ENCODE measurements at regions not wholly inside any gene's neighbourhood (a gene's known extent, or its start where the extent isn't known, plus 50 kb on each side); places are given as distances from the start of the nearest gene placed in this dataset.

DNA sequence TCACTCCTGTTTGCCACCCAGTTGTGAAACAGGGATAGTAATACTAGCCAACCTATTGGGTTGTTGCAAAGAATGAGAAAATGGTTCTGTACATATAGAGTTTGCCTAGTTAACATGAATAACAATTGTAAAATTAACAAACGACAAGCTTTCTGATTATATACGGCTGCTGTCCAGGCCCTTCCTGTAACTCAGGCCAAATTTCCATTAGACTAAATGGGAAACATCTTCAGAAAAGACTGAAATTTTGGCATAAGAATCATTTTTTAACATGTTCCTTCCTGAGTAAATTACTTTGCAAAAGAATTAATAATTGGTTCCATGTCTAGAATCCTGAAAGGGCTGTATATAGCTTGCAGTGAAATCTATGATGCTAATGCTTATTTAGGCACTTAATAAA lies 117.7 kb upstream of the SATB2 start:
- no peaks in the 10 kb centered on the region for H3K36me3 ChIP-seq
- 70 to 88% methylated on average over 2 of the region's 2 CpGs for WGBS, 2 donors
- H3K4me3 ChIP-seq = no peak overlapping the region
- no peaks in the 10 kb centered on the region for H3K27me3 ChIP-seq
- H3K9me3 ChIP-seq = no peaks in the 10 kb centered on the region
- H3K4me1 ChIP-seq = no peaks in the 10 kb centered on the region
- DNase-seq = no peak
- intact Hi-C loops (cut with DNase I) = no loop called here
- no peak overlapping the region for H3K27ac ChIP-seq
- TF ChIP-seq POLR2AphosphoS5 (IDR thresholded peaks at IDR 0.05) (no peak), EP300 (IDR thresholded peaks at IDR 0.05) (no peak), POLR2A (IDR thresholded peaks at IDR 0.05) (no peak)
- TF ChIP-seq, protein P1, sequence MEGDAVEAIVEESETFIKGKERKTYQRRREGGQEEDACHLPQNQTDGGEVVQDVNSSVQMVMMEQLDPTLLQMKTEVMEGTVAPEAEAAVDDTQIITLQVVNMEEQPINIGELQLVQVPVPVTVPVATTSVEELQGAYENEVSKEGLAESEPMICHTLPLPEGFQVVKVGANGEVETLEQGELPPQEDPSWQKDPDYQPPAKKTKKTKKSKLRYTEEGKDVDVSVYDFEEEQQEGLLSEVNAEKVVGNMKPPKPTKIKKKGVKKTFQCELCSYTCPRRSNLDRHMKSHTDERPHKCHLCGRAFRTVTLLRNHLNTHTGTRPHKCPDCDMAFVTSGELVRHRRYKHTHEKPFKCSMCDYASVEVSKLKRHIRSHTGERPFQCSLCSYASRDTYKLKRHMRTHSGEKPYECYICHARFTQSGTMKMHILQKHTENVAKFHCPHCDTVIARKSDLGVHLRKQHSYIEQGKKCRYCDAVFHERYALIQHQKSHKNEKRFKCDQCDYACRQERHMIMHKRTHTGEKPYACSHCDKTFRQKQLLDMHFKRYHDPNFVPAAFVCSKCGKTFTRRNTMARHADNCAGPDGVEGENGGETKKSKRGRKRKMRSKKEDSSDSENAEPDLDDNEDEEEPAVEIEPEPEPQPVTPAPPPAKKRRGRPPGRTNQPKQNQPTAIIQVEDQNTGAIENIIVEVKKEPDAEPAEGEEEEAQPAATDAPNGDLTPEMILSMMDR (IDR thresholded peaks at IDR 0.05) = no peak

DNA sequence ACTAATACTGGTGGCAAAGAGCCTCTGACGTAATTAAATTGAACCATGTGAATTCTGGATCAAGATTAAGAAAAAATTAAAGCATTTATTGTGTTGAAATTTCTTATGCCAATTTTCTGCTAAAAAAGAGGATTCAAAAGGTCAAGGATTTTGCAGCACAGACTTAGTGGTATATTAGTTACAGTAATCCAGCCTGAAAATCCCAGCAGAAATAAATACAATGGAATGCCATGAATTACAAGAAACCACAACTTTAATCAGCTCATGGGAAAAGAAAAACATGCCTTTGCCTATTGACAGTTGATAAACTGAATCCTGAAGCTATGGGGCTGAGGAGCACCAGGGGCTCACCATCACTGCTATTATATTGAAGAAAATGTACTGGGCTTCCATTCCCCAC lies 114.8 kb upstream of the SATB2 start:
- WGBS, 2 donors = 78 to 93% methylated on average over 1 of the region's 1 CpG
- intact Hi-C loops (cut with DNase I) = no loop called here

DNA sequence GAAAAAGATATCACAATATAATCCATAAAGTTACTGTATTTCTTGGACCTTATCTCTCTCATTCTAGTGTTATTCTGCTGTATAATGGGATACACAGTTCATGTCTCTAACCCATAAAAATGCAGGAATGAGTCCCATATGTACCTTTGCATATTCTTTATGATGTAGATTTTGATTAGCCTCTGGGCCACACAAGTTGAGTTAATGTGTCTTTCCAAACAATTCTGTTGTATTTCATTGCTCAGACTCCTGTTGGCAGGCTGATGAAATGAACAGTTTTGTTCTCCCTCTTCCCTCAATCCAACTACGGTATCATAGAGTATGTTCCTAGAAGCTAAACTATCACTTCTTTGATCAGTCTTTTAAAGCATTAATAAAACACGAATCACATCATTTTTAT lies 113.2 kb upstream of the SATB2 start:
- H3K4me1 ChIP-seq = no peaks in the 10 kb centered on the region
- TF ChIP-seq EP300 (IDR thresholded peaks at IDR 0.05) = no peak
- intact Hi-C loops (cut with DNase I) = no loop called here
- DNase-seq = no peak
- H3K4me3 ChIP-seq = no peak overlapping the region
- 86 to 88% methylated on average over 2 of the region's 2 CpGs for WGBS, 2 donors
- H3K27ac ChIP-seq = no peak overlapping the region
- no peaks in the 10 kb centered on the region for H3K9me3 ChIP-seq
- H3K27me3 ChIP-seq = no peaks in the 10 kb centered on the region
- H3K36me3 ChIP-seq = no peaks in the 10 kb centered on the region

More for the DNA sequence above, 114.8 kb upstream of the SATB2 start:
- H3K27me3 ChIP-seq = no peaks in the 10 kb centered on the region
- no peak overlapping the region for H3K27ac ChIP-seq
- H3K36me3 ChIP-seq = no peaks in the 10 kb centered on the region
- no peak overlapping the region for H3K4me3 ChIP-seq
- DNase-seq = no peak
- no peaks in the 10 kb centered on the region for H3K4me1 ChIP-seq
- TF ChIP-seq POLR2A (IDR thresholded peaks at IDR 0.05) (no peak), EP300 (IDR thresholded peaks at IDR 0.05) (no peak), POLR2AphosphoS5 (IDR thresholded peaks at IDR 0.05) (no peak)
- TF ChIP-seq, protein P1 (IDR thresholded peaks at IDR 0.05) = no peak
- H3K9me3 ChIP-seq = no peaks in the 10 kb centered on the region

DNA sequence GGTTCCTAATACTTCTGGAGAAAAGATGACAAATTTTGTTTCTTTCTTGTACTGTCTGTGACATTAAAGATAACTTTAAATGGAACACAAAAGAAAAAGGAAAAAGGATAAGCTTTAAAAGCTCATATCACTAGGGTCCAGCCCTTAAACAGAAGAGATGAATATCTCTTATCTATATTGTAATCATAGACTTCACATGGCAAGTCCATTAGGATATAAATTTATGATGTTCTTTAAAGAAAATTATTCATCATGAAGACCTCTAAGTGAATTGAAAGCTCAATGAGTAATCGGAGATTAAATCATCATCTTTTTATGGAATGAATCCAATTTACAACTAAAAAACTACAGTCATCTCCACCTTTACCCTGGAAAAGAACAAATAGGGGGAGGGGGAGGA lies 111.6 kb upstream of the SATB2 start:
- no peak overlapping the region for H3K27ac ChIP-seq
- TF ChIP-seq POLR2AphosphoS5 (IDR thresholded peaks at IDR 0.05) (no peak), POLR2A (IDR thresholded peaks at IDR 0.05) (no peak), EP300 (IDR thresholded peaks at IDR 0.05) (no peak)
- TF ChIP-seq, protein P1 (IDR thresholded peaks at IDR 0.05) = no peak
- 75 to 86% methylated on average over 1 of the region's 1 CpG for WGBS, 2 donors

DNA sequence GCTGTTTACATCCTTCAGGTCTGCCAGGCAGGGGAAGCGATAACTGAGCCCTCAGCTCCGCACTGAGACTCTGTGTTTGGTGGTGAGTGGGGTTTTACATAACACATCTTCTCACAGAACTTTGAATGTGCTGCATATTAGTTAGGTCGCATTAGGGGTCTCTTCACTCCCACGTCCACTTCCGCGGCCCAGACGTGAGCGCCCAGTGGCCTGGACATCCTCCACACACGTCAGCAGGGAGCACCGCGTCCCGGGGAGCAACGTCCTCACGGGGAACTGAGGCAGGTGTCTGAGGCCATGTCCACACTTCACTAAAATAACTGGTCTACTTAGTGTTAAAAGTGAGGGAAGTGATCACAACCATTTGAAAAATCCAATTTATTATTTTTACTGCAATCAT lies 100.4 kb upstream of the SATB2 start:
- Histone ChIP-seq H3K36me3 (no peaks in the 10 kb centered on the region), H3K4me1 (no peaks in the 10 kb centered on the region), H3K27me3 (no peaks in the 10 kb centered on the region), H3K4me3 (no peak overlapping the region), H3K27ac (no peak overlapping the region), H3K9me3 (no peaks in the 10 kb centered on the region)
- 92 to 94% methylated on average over 14 of the region's 14 CpGs for WGBS, 2 donors
- intact Hi-C loops (cut with DNase I) = no loop called here
- no peak for DNase-seq
- TF ChIP-seq, protein P1 (IDR thresholded peaks at IDR 0.05) = no peak
- TF ChIP-seq EP300 (IDR thresholded peaks at IDR 0.05) (no peak), POLR2AphosphoS5 (IDR thresholded peaks at IDR 0.05) (no peak), POLR2A (IDR thresholded peaks at IDR 0.05) (no peak)

More for the DNA sequence above, 111.6 kb upstream of the SATB2 start:
- DNase-seq = no peak
- H3K4me1 ChIP-seq = no peaks in the 10 kb centered on the region
- intact Hi-C loops (cut with DNase I) = no loop called here
- no peaks in the 10 kb centered on the region for H3K9me3 ChIP-seq
- no peaks in the 10 kb centered on the region for H3K36me3 ChIP-seq
- no peak overlapping the region for H3K4me3 ChIP-seq
- H3K27me3 ChIP-seq = no peaks in the 10 kb centered on the region
